ENCODE measurements at regions not wholly inside any gene's neighbourhood (a gene's known extent, or its start where the extent isn't known, plus 50 kb on each side); places are given as distances from the start of the nearest gene placed in this dataset.

- Mint-ChIP-seq H3K9me3 (ENCODE audit: unreplicated experiment) (no peaks in the 10 kb centered on the region), H3K27me3 (ENCODE audit: unreplicated experiment) (peaks cover 2% of the 10 kb centered on the region), H3K4me1 (ENCODE audit: unreplicated experiment) (peaks cover 11% of the 10 kb centered on the region), H3K4me3 (ENCODE audit: unreplicated experiment) (no peak overlapping the region), H3K27ac (ENCODE audit: unreplicated experiment) (no peak overlapping the region), H3K36me3 (ENCODE audit: low read depth, unreplicated experiment) (peaks cover 3% of the 10 kb centered on the region)
- DNase-seq (ENCODE audit: low spot score) = no peak
- TF ChIP-seq, protein P1, sequence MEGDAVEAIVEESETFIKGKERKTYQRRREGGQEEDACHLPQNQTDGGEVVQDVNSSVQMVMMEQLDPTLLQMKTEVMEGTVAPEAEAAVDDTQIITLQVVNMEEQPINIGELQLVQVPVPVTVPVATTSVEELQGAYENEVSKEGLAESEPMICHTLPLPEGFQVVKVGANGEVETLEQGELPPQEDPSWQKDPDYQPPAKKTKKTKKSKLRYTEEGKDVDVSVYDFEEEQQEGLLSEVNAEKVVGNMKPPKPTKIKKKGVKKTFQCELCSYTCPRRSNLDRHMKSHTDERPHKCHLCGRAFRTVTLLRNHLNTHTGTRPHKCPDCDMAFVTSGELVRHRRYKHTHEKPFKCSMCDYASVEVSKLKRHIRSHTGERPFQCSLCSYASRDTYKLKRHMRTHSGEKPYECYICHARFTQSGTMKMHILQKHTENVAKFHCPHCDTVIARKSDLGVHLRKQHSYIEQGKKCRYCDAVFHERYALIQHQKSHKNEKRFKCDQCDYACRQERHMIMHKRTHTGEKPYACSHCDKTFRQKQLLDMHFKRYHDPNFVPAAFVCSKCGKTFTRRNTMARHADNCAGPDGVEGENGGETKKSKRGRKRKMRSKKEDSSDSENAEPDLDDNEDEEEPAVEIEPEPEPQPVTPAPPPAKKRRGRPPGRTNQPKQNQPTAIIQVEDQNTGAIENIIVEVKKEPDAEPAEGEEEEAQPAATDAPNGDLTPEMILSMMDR (IDR thresholded peaks at IDR 0.05; ENCODE audit: unreplicated experiment) = no peak
These were observed 245.8 kb downstream of the SPATA31D1 start for GRCh38 chr9:82234160-82234943.

- H3K36me3 Mint-ChIP-seq (ENCODE audit: low read depth, unreplicated experiment) = no peaks in the 10 kb centered on the region
- no peak for DNase-seq (ENCODE audit: low spot score)
- no peaks in the 10 kb centered on the region for H3K27me3 Mint-ChIP-seq (ENCODE audit: unreplicated experiment)
- peaks cover 8% of the 10 kb centered on the region for H3K9me3 Mint-ChIP-seq (ENCODE audit: unreplicated experiment)
- no peaks in the 10 kb centered on the region for H3K4me1 Mint-ChIP-seq (ENCODE audit: unreplicated experiment)
- H3K4me3 Mint-ChIP-seq (ENCODE audit: unreplicated experiment) = no peak overlapping the region
- TF ChIP-seq, protein P1 (IDR thresholded peaks at IDR 0.05; ENCODE audit: unreplicated experiment) = no peak
- H3K27ac Mint-ChIP-seq (ENCODE audit: unreplicated experiment) = no peak overlapping the region
These were observed 253.9 kb downstream of the SPATA31D1 start for GRCh38 chr9:82242285-82242963.

DNA sequence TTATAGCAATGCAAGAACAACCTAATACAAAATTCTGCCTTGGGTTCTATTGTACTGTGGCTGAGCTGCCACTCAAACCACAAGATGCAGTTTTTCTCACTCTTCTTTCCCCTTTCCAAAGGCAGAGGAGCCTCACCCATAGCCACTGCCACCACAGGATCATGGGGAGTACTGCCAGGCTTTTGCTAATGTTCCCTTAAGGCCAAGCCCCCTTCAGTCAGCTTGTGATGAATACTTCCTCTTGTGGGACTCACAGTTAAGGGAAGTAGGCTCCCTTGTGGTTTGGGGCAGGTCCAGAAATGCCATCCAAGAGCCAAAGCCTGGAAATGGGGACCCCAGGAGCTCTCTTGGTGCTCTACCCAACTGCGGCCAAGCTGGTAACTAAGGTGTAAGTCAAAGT is 258.7 kb downstream of the SPATA31D1 start:
- H3K9me3 Mint-ChIP-seq (ENCODE audit: unreplicated experiment) = no peaks in the 10 kb centered on the region
- no peak overlapping the region for H3K27ac Mint-ChIP-seq (ENCODE audit: unreplicated experiment)
- no peak overlapping the region for H3K4me3 Mint-ChIP-seq (ENCODE audit: unreplicated experiment)
- no peaks in the 10 kb centered on the region for H3K36me3 Mint-ChIP-seq (ENCODE audit: low read depth, unreplicated experiment)
- TF ChIP-seq, protein P1 (IDR thresholded peaks at IDR 0.05; ENCODE audit: unreplicated experiment) = no peak
- no peaks in the 10 kb centered on the region for H3K27me3 Mint-ChIP-seq (ENCODE audit: unreplicated experiment)
- H3K4me1 Mint-ChIP-seq (ENCODE audit: unreplicated experiment) = no peaks in the 10 kb centered on the region
- no peak for DNase-seq (ENCODE audit: low spot score)

- Mint-ChIP-seq H3K27me3 (ENCODE audit: unreplicated experiment) (no peaks in the 10 kb centered on the region), H3K27ac (ENCODE audit: unreplicated experiment) (no peak overlapping the region), H3K9me3 (ENCODE audit: unreplicated experiment) (no peaks in the 10 kb centered on the region), H3K36me3 (ENCODE audit: low read depth, unreplicated experiment) (no peaks in the 10 kb centered on the region), H3K4me1 (ENCODE audit: unreplicated experiment) (no peaks in the 10 kb centered on the region), H3K4me3 (ENCODE audit: unreplicated experiment) (no peak overlapping the region)
- DNase-seq (ENCODE audit: low spot score) = no peak
- TF ChIP-seq, protein P1 (IDR thresholded peaks at IDR 0.05; ENCODE audit: unreplicated experiment) = no peak
These were observed 263.5 kb downstream of the SPATA31D1 start for GRCh38 chr9:82252116-82252515.

Measured in endothelial cell (in vitro differentiated cells).